Neural progenitor cell (in vitro differentiated cells): ENCODE measurements at regions not wholly inside any gene's neighbourhood (a gene's known extent, or its start where the extent isn't known, plus 50 kb on each side); places are given as distances from the start of the nearest gene placed in this dataset.

Experiments
- CTCF ChIP-seq: fragments of 200-600 bp; sonication (generic); IDR thresholded peaks from 2 replicates; pipeline ENCODE4 v1.5.1; 2017; ENCODE audit warnings: antibody characterized with exemption, mild to moderate bottlenecking
- EZH2 ChIP-seq: fragments of 200-600 bp; sonication (generic); IDR thresholded peaks from 2 replicates; pipeline ENCODE4 v1.6.1; 2017; ENCODE audit warnings: antibody characterized with exemption, mild to moderate bottlenecking, moderate library complexity
- EZH2phosphoT487 ChIP-seq: fragments of 200-600 bp; sonication (generic); IDR thresholded peaks from 2 replicates; pipeline ENCODE4 v1.6.1; 2017; ENCODE audit warnings: antibody characterized with exemption

GRCh38 chr10:61170594-61170993 is 226.6 kb upstream of the RHOBTB1 start:
- no peak for TF ChIP-seq CTCF
- TF ChIP-seq EZH2 = no peak
- no peak for TF ChIP-seq EZH2phosphoT487
